Endothelial cell of hepatic sinusoid (primary cell): ENCODE measurements at regions not wholly inside any gene's neighbourhood (a gene's known extent, or its start where the extent isn't known, plus 50 kb on each side); places are given as distances from the start of the nearest gene placed in this dataset.

Experiments
- in situ Hi-C: cut with HindIII; loops from 2 replicates; pipeline ENCODE4 v1.10.0; 2017; ENCODE audit warnings: low sequenced_read_pairs

- in situ Hi-C loops, result no loop called here
Measured at GRCh38 chr11:128331317-128331716, 256.0 kb downstream of the ETS1 start.

- in situ Hi-C loops, result no loop called here
Measured at GRCh38 chr11:128330203-128330602, 257.2 kb downstream of the ETS1 start.

- in situ Hi-C loops, result no loop called here
Measured at GRCh38 chr11:128328955-128329551, 258.3 kb downstream of the ETS1 start.

GRCh38 chr11:128327274-128327673, 260.1 kb downstream of the ETS1 start:
- in situ Hi-C loops, result no loop called here

GRCh38 chr11:128326791-128327190, 260.6 kb downstream of the ETS1 start:
- in situ Hi-C loops, result no loop called here

GRCh38 chr11:128324531-128325141, 262.7 kb downstream of the ETS1 start:
- in situ Hi-C loops, result loop anchor here (25.0 kb wide), 2 partner anchors 287 to 313 kb away; no protein-coding TSS in a partner anchor

DNA sequence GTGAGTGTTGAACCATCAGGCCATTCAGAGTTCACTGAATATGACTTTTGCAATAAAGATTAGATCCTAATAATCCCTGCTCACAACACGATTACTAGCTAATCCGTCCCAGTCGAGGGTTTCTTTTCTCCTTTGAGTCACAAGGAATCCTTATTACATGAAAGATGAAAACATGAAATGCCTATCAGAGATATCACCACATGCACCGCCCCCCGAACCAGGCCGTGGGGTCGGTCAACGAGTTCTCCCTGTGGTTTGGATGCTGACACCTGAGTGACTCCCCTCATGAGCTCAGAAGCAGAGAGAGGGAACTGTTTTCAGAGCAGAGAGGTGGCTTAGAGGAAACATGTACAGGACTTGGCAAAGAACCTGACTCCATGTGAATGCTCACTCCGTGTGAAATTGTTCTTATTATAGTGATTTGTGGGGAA, 263.3 kb downstream of the ETS1 start:
- in situ Hi-C loops, result loop anchor here (25.0 kb wide), 2 partner anchors 287 to 313 kb away; no protein-coding TSS in a partner anchor

DNA sequence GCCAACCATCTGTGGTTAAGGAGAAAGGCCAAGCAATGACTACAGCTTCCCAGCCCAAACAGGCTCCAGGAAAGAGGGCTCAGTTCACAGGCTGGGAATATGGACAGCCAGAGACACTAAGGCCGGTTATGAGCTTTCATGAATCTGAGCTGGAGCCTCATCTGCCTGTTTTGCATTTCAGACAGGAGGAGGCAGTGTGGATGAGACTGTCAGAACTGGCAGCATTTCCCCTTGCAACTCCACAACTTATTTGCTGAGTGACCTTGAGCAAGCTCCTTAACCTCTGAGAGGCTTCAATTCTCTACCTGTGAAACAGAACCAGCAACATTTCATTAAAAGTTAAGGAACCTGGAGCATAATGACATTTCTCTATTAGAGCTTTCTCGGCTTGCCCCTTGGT, 264.0 kb downstream of the ETS1 start:
- in situ Hi-C loops, result loop anchor here (25.0 kb wide), 2 partner anchors 286 to 314 kb away; no protein-coding TSS in a partner anchor

- in situ Hi-C loops, result loop anchor here (5.0 to 25.0 kb wide), 3 partner anchors 48 to 318 kb away; no protein-coding TSS in a partner anchor
Measured at GRCh38 chr11:128318856-128319474, 268.4 kb downstream of the ETS1 start.

GRCh38 chr11:128316541-128317227, 270.7 kb downstream of the ETS1 start:
- in situ Hi-C loops, result loop anchor here (5.0 to 25.0 kb wide), 3 partner anchors 51 to 321 kb away; no protein-coding TSS in a partner anchor

- in situ Hi-C loops, result loop anchor here (5.0 to 25.0 kb wide), 3 partner anchors 51 to 321 kb away; no protein-coding TSS in a partner anchor
Measured at GRCh38 chr11:128315933-128316332, 271.4 kb downstream of the ETS1 start.

GRCh38 chr11:128313931-128314330, 273.4 kb downstream of the ETS1 start:
- in situ Hi-C loops, result loop anchor here (25.0 kb wide), 2 partner anchors 277 to 323 kb away; no protein-coding TSS in a partner anchor

GRCh38 chr11:128311742-128312719, 275.3 kb downstream of the ETS1 start:
- in situ Hi-C loops, result loop anchor here (25.0 kb wide), 2 partner anchors 275 to 325 kb away; no protein-coding TSS in a partner anchor

GRCh38 chr11:128310676-128311445, 276.5 kb downstream of the ETS1 start:
- in situ Hi-C loops, result loop anchor here (25.0 kb wide), 2 partner anchors 274 to 326 kb away; no protein-coding TSS in a partner anchor

DNA sequence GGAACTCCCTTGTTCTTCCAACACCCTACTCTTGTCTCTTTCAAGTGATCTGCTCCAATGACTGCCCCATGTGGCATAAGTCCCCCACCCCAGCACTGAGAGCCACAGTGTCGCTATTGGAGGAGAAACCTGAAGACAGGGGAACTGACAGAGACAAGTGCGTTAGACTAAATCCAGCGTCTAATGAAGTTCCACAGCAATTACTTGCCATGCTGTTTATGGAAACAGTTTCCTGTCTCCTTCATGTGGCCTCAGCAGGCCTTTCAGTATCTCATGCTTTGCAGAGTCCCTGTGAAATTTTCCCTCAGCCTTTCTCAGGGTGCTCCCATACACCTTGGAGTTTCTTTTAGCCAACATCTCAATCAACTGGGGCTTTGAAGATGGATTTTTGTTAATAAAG, 277.4 kb downstream of the ETS1 start:
- in situ Hi-C loops, result loop anchor here (25.0 kb wide), 2 partner anchors 273 to 327 kb away; no protein-coding TSS in a partner anchor

- in situ Hi-C loops, result loop anchor here (25.0 kb wide), 2 partner anchors 271 to 329 kb away; no protein-coding TSS in a partner anchor
Measured at GRCh38 chr11:128308794-128309193, 278.6 kb downstream of the ETS1 start.

DNA sequence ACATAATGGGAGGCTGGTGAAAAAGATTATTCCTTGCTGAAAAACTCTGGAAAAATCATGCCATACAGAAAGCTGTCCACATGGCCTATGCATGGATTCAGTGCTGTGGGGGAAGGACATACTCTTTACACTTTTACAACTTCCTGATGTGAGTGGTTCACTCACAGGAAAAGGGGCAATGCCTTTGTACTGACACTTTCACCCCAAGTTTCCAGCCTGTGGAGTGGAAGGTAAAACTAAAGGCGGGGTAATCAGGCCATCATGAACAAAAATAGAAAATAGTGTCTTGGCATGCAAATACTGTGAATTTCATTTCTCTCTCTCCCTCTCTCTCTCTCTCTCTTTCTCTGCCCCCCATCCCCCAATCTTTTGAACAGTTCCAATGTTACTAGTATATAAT, 281.8 kb downstream of the ETS1 start:
- in situ Hi-C loops, result loop anchor here (25.0 kb wide), 2 partner anchors 268 to 332 kb away; no protein-coding TSS in a partner anchor

DNA sequence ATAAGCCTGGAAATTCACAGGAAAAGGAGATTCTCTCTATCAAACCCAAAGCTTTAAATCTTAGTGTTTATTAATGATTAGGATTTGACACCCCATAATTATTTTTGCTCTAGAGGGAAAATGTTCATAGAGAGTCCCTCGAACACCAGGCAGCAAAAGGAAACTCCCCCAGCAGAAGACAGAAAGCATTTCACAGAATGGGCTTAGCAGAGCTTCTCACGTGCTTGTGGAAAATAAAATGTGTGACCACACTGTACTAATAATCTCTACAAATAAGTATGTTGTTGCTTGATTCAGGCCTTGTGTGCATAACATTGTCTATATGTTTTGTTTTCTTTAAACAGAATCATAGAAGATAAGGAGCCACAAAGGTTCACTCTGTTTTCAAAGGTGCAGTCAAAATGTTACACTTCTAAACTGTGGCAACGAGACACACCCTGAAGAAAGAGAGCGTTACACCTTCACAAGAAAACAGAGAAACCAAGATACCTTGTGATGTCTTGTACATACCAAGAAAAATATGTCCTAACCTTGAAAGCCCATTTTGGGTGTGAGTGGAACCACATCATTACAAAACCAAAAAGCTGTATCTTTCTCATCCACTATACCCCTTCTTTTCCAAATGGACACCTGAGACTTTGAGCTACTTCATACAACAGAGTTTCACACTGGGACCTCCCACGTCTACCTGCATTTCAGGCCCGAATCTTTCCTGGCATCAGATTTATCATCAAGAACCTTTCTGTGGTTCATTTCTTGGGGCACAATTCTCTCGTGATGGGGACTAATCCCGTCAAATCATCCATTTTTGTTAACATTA, 282.5 kb downstream of the ETS1 start:
- in situ Hi-C loops, result loop anchor here (25.0 kb wide), 2 partner anchors 268 to 332 kb away; no protein-coding TSS in a partner anchor
